ENCODE measurements at regions not wholly inside any gene's neighbourhood (a gene's known extent, or its start where the extent isn't known, plus 50 kb on each side); places are given as distances from the start of the nearest gene placed in this dataset.

DNA sequence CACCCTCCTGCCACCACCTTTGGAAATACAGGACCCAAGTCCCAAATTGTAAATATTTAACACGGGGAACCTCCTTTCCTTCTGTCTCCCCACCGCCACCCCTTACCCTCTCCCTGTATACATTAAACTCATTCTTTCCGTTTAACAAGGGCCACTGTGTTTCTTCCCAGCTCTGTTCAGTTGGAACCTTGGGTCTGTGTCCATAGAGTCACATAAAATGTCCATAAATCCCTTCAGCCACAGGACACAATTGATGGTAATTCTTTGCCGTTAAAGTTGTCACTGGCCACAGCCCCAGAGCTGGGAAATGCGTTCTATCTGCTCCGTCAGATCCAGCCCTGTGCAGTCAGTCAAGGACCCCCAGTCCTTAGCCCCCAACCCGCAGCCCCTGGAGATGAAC, 49.9 kb upstream of the FZD7 start:
- Histone ChIP-seq H3K4me1 (no peaks in the 10 kb centered on the region), H3K27ac (no peak overlapping the region), H3K27me3 (no peaks in the 10 kb centered on the region), H3K9me3 (no peaks in the 10 kb centered on the region), H3K36me3 (no peaks in the 10 kb centered on the region), H3K4me3 (no peak overlapping the region)
- TF ChIP-seq POLR2A (IDR thresholded peaks at IDR 0.05) = no peak
- TF ChIP-seq, protein P1, sequence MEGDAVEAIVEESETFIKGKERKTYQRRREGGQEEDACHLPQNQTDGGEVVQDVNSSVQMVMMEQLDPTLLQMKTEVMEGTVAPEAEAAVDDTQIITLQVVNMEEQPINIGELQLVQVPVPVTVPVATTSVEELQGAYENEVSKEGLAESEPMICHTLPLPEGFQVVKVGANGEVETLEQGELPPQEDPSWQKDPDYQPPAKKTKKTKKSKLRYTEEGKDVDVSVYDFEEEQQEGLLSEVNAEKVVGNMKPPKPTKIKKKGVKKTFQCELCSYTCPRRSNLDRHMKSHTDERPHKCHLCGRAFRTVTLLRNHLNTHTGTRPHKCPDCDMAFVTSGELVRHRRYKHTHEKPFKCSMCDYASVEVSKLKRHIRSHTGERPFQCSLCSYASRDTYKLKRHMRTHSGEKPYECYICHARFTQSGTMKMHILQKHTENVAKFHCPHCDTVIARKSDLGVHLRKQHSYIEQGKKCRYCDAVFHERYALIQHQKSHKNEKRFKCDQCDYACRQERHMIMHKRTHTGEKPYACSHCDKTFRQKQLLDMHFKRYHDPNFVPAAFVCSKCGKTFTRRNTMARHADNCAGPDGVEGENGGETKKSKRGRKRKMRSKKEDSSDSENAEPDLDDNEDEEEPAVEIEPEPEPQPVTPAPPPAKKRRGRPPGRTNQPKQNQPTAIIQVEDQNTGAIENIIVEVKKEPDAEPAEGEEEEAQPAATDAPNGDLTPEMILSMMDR (IDR thresholded peaks at IDR 0.05) = no peak
- no peak for TF ChIP-seq POLR2AphosphoS5 (IDR thresholded peaks at IDR 0.05)
- no peak for TF ChIP-seq EP300 (IDR thresholded peaks at IDR 0.05; ENCODE audit: low read depth)
- intact Hi-C loops (cut with DNase I; ENCODE audit: low total_unique reads) = no loop called here
- in situ Hi-C loops (cut with MboI; ENCODE audit: low pct_ligation_motif_present in 1 of 4, low pct_unique_long_range_greater_than_20kb in 1 of 4, low sequenced_read_pairs in 3 of 4) = no loop called here
- DNase-seq = no peak
- WGBS, 2 donors (ENCODE audit: low coverage in 1 of 2) = 91 to 95% methylated on average over 3 to 7 of the region's 7 CpGs

Measured in transverse colon (tissue), 4 donors.